HG02610 (cell line): ENCODE measurements at regions not wholly inside any gene's neighbourhood (a gene's known extent, or its start where the extent isn't known, plus 50 kb on each side); places are given as distances from the start of the nearest gene placed in this dataset.
A peak's percentile ranks its signal among the peaks of the same experiment; 100 is the strongest.

ENCODE experiments used
- ATAC-seq: cut with Tn5 transposase; IDR thresholded peaks from one replicate; pipeline ENCODE4 v1.9.1; 2021; ENCODE audit warnings: mild to moderate bottlenecking, moderate library complexity; ENCODE audit not compliant: unreplicated experiment

DNA sequence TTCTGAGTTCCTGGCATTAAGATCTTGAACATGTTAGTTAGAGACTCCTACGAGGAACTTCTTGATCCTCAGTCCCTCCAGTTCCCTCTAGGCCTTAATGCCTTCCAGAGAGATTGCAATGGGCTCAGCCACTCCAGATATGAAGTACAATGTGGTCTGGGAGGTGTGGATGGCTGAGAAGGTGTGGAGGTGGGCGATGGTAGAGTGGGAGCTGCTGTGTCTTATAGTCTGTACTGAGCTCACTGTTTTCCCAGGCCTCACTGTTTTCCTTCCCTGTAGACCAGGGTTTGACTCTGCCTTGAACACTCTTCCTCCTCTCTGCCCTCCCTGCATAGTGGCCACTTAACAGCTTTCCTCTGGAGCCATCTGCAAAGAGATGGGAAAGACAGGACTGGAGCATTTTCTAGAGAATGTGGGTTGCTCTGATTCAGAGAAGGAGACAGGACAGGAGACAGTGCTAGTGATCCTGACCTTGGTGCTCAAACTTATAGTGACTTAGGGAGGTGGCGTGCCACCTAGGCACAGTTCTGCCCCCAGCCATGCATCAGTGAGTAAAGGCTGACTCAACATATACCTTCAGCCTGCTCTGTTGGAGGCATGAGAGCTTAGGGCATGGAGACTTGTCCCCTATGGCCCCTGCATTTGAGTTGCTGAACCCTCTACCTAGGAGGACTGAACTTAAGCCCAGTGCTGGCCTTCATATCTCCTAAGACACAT lies 129.7 kb downstream of the TDRD15 start:
- ATAC-seq, result no peak

DNA sequence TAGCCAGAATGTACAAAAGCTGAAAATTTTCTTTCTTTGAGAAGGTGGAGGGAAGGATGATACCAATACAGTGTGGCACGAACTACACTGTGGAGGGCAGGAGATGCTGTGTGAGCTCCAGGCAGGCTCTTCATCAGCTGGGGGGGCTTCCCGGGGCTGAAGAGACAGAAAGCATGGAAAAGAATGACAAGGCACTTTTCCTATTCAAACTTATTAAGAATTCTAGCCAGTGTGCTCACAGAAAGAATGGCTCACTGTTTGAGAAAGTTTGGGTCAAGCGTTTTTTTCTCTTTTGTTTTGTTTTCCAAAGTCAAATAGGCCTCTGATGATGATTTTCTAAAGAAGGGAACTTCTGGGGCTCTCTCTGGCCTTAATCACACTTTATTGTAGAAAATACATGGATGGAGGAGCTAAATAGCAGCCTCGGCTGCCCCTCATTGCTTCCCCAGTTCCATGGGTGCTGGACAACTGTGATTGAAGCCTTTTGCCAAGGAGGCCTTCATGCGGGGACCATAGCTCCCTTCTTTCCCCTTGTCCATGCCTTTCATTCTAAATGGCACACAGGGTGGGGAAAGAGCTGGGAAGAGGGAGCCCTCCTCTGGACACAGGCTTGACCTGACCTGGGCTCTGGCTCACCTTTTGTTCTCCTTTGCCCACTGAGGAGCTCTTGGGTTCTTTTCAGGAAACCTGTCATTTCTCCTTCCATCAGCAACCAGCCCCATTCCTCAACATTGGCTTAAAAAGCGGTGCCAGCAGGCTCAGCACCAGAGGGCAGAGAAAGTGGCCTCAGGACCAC lies 130.6 kb downstream of the TDRD15 start:
- ATAC-seq, result no peak

DNA sequence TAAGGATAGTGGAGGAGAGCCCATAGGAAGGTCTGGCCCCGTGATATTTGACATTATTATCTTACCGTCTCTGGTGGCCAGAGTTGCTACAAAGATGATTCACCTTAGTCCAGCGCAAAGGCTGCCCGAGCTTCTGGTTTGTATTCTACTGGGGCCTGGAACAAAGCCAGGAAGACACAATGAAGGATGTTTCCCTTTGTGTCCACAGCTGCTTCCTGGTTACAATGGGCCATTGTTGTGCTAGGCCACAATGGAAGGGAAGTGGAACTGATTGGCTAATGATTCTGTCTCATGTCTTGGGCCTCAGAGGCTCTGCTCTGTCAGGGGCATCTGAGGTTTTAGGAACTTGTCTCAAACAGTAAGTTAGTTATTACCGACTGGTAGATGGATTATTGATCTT lies 132.2 kb downstream of the TDRD15 start:
- ATAC-seq, result peak; percentile 90

DNA sequence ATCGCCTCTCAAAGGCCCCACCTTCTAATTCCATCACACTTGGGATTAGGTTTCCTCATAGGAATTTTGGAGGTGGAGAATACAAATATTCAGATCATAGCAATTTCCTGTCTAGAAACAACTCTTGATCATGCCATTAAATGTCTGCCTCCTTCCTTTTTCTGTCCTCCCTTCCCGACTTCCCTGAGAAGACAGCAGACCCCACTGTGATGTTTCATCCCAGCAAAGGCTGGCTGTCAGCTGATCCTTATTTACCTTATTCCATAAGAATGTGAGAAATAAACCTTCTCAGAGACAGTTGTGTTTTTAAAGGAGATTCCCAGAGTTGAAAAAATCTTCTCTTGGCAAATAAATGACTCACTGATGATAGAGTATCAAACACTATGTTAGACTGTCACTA lies 133.9 kb downstream of the TDRD15 start:
- ATAC-seq, result no peak

DNA sequence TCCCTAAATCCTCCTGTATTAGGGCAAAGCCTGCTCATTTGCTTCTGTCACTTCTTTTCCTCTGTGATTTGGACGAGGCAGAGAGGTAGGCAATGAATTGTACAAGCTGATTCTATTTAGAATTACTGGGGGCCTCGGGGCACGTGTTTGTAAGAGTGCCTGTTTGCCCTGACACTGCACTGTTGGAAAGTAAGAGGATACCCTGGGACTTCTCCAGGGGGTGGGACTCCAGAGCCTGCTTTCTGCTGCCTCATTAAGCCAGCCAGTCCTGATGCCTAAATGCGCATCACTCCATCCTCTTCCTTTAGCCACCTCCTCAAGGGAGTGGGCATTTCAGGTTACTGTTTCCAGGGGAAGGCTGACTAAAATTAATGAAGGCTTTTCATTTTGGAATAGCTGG lies 134.3 kb downstream of the TDRD15 start:
- no peak for ATAC-seq

DNA sequence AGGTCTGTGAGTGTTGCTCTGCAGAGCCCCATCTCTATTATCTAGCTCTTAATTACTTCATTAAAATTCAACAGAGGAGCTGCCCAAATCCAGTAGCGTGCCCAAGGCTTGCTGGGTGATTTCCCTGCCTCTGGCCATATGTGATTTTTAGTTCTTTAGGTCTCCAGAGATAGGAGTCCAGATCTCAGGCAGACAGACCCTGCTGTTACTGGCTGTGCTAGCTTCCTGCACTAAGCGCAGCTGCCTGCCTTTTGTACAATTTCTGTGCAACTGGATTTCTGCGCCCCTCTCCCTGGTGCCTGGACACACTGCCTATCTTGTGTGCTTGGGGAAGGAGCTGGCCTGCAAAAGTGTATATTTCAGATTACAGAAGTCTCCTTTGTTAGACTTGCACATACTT lies 136.5 kb downstream of the TDRD15 start:
- ATAC-seq, result no peak

- ATAC-seq, result no peak
Observed at GRCh38 chr2:21261591-21261990, 137.8 kb downstream of the TDRD15 start.

- ATAC-seq, result no peak
Observed at GRCh38 chr2:21262426-21262940, 138.7 kb downstream of the TDRD15 start.

DNA sequence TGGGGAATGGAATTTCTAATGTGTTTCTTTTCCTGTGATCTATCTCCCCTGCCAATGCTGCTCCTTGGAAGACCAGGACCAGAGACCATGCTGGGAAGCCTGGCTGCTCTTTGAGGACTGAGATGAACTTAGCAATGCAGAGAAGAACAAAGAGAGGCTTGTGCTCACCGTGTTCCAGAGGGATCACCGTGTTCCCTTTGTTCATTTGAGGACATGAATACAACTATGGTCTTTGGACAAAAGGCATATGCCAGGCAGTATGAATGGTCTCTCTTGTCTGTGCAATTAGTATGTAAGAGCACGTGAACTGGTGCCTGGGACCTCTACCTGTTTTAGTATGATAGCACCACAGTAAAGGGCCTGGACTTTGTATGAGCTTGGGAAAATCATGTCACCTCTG lies 139.9 kb downstream of the TDRD15 start:
- no peak for ATAC-seq

- ATAC-seq, result no peak
Observed at GRCh38 chr2:21265752-21266151, 142.0 kb downstream of the TDRD15 start.

DNA sequence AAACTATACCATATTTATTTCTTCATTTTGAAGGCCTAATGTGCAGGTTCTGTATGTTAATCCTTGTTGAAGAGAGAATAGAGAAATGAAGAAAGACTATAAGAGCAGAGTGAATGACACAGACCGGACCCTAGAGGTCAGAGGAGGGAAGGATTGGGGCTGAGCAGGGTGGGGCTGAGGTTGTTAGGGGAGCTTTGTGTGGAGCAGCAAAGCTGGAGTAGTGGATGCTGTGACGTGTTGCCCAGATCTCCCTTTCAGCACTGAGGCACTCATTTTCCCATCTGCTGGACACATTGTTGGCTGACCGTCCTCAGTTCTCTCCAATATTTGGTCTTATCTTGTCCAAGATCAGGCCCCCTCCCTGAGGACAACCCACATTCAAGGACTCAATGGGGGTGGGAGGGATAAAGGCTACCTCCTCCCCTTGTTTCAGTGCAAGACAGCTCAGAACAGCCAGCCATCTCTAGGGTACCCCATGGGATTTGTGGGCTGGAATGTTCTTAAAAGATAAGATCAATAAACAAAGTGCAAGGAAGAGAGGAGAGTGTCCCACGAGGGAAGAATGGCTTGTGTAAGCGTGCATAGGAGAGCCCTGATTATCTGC lies 143.6 kb downstream of the TDRD15 start:
- no peak for ATAC-seq

GRCh38 chr2:21268197-21268877 lies 144.6 kb downstream of the TDRD15 start:
- no peak for ATAC-seq

DNA sequence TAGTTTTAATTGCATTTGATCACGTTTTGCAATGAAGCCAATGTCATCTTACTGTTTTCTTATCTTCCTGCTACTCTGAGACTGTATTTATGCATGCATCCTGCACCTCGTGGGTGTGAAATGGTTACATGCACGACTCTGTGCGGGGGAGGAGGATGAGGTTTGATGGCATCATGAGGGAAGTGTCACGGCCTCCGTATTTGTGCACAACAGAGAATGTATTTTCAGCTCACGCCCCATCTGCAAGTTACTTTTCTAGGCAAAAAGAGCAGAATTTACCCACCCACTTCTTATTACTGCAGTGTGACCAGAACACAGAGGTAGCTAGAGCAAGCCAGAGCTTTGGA lies 145.1 kb downstream of the TDRD15 start:
- ATAC-seq, result no peak

DNA sequence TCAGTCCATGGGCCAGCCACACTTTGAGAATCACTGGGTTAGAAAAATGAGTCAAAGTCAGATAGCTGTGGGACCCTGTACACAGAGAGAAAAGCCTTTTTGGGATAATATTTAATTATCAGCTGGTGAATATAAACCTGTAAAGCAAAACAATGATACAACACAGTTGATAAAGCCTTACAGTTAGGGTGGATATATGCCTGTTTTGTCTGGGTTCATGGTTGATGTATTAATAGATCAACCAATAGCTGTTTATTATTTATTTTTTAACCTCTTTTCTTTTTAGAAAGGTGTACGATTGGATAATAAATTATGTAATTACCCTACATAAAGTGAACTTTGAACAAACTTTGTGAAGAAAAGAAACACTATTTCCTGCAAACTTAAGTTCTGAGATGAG lies 145.6 kb downstream of the TDRD15 start:
- ATAC-seq, result no peak

DNA sequence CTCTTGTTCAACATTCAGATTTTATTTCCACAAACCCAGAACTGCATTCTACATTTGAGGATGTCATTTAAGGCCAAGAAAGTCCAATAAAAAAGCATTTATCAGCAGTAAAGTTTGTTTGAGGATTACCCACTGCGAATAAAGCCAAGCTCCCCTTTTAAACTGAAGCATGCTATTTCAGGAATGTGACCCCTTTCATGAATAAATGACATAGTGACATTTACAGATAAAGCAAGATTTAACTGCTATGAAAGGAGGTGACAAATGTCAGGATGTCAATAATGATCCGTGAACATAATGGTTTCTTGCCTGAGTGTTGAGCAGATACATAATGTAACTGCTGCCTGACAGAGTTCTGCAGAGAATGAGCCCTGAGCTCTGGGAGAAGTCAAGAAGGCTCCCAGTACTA lies 146.3 kb downstream of the TDRD15 start:
- no peak for ATAC-seq

DNA sequence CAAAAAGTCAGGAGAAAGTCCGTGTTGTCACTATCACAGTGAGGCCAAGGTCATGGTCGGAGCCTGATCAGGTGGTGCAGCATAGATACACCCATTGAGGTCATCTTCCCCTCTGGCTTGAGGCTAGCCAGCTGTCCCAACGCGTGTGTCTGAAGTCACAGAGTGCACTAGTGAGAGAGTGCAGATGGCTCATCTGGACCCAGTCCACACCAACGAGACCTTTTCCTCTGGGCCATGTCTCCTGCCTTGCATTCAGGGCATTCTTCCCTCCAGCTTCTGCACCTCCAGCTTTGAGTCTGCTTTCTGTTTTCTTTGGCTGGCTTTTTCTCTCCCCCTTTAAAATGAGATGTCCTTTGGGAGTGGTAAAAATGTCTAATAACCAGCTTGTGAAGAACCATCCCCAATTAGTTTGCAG lies 146.9 kb downstream of the TDRD15 start:
- ATAC-seq, result no peak

- no peak for ATAC-seq
Observed at GRCh38 chr2:21276163-21276562, 152.4 kb downstream of the TDRD15 start.

DNA sequence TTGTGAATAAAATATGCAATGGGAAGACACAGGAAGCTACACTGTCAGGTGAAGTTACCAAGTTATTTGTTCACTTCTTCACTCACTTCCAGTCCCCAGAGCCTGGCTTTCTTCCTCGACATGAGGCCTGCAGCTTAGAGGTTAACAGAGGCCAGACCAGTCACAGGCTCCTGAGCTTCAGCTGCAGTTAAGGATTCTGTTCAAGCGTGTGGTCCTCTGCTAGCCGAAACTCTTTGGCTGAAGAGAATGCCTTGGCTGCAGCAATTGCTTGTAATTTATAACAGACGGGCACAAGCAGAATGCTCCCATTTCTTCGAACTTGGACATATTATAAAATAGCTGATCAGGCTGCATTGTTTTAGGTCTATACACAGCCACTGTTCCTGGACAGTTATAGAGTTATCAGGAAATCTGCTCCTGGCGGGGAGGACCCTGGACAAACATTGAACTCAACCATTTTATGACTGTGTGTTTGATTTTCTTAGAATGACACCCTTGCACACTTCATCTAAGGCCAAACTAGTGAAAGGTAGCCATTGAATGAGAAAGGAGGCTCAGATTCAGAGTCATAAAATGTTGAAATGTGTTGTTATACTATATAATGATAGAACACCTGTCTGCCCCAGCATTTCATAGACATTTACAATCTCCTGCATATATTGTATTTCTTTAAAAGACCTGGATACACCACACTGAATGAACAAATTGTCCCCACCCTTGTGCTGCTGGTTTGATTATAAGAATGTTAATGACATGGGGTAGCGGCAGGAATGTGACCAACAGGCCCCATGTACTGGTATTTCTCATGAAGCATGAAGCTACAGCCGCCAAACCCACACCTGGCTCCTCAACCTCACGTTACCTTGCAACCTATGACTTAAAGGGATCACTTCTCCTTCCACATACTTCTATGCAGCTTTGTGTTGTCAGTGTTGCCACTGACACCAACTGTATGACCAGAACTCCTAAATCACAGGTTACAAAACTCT lies 153.6 kb downstream of the TDRD15 start:
- ATAC-seq, result no peak

GRCh38 chr2:21279525-21279924 lies 155.8 kb downstream of the TDRD15 start:
- ATAC-seq, result no peak

DNA sequence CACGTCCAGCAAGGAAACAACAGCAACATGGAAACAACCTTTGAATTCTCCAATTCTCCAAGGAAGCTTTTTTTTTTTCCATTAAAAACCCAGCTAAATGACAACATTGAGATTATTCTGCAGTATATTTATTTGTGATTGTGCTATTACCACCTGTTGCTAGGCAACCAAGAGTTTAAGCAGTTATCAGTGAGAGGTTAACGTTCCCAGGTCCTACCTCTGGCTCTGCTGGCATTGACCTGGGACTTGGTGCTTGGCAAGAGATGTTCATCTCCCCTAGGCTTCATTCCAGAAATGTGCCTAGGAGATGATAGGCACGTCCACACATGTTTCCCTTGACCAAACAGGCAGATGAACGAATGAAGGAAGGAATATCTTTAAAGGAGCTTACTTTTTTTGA lies 157.0 kb downstream of the TDRD15 start:
- ATAC-seq, result no peak
